K562 (cell line): ENCODE measurements at regions not wholly inside any gene's neighbourhood (a gene's known extent, or its start where the extent isn't known, plus 50 kb on each side); places are given as distances from the start of the nearest gene placed in this dataset.

Experiments
- CAMTA2 ChIP-seq: fragments of 250-450 bp; sonication (Bioruptor Pico); conservative IDR thresholded peaks from 2 replicates; pipeline ENCODE4 v1.5.1; 2022
- EZH2 ChIP-seq: IDR thresholded peaks from 2 replicates; pipeline ENCODE4 v1.6.1; 2012; ENCODE audit warnings: low read depth, mild to moderate bottlenecking, inconsistent platforms, low read length, borderline replicate concordance
- HMGXB4 ChIP-seq: sonication (generic); formaldehyde crosslinking; IDR thresholded peaks from 2 replicates; pipeline ENCODE4 v1.8.1; 2023; ENCODE audit warnings: mild to moderate bottlenecking, missing genetic modification reagents
- JUND ChIP-seq, 2 experiments: IDR thresholded peaks; 2 replicates in 1 of 2; 3 replicates in 1 of 2; pipeline ENCODE4 v1.6.1; 2011; ENCODE audit warnings: borderline replicate concordance in 2 of 2, low read depth in 2 of 2, low read length in 2 of 2, improper control_type of control experiment in 1 of 2, missing biosample characterization in 1 of 2, missing genetic modification characterization in 1 of 2, missing genetic modification reagents in 1 of 2
- POLR2A ChIP-seq: fragments of 450-650 bp; conservative IDR thresholded peaks from 2 replicates; pipeline ENCODE4 v1.6.1; 2016
- TAF7 ChIP-seq: fragments of 450-650 bp; IDR thresholded peaks from 2 replicates; pipeline ENCODE4 v1.6.1; 2016; ENCODE audit warnings: missing genetic modification characterization, missing compliant biosample characterization
- ZNF146 ChIP-seq: IDR thresholded peaks from one replicate; pipeline ENCODE4 v1.6.1; 2018; ENCODE audit warnings: missing compliant biosample characterization; ENCODE audit not compliant: unreplicated experiment
- ZNF316 ChIP-seq: fragments of 450-650 bp; IDR thresholded peaks from 2 replicates; pipeline ENCODE4 v1.6.1; 2016
- ZNF609 ChIP-seq: sonication (generic); formaldehyde crosslinking; IDR thresholded peaks from 2 replicates; pipeline ENCODE4 v1.8.1; 2023; ENCODE audit warnings: missing genetic modification reagents, mild to moderate bottlenecking, borderline replicate concordance

GRCh38 chr12:89167986-89168385 is 184.3 kb downstream of the DUSP6 start:
- TF ChIP-seq POLR2A, result no peak
- TF ChIP-seq HMGXB4 (CRISPR knock-in tag), result no peak
- TF ChIP-seq ZNF609 (CRISPR knock-in tag), result no peak
- TF ChIP-seq ZNF146, result no peak
- no peak for TF ChIP-seq JUND (IDR thresholded peaks at IDR 0.05; ENCODE audit: borderline replicate concordance, low read depth, low read length)
- no peak for TF ChIP-seq JUND (tag; IDR thresholded peaks at IDR 0.05; ENCODE audit: borderline replicate concordance, low read depth, low read length)
- no peak for TF ChIP-seq EZH2
- no peak for TF ChIP-seq ZNF316
- no peak for TF ChIP-seq CAMTA2 (CRISPR knock-in tag)
- TF ChIP-seq TAF7, result no peak
